T-helper 1 cell (primary cell): ENCODE measurements at regions not wholly inside any gene's neighbourhood (a gene's known extent, or its start where the extent isn't known, plus 50 kb on each side); places are given as distances from the start of the nearest gene placed in this dataset.
"Not testable (repeated sequence)": the region's sequence is repeated elsewhere in the genome, so short reads cannot be mapped to it uniquely, and the experiment has no call there.

ENCODE experiments used
- DNase-seq, 5 donors: peaks; one replicate each; pipeline ENCODE4 v3.0.0-alpha.2; 2012 to 2020

DNA sequence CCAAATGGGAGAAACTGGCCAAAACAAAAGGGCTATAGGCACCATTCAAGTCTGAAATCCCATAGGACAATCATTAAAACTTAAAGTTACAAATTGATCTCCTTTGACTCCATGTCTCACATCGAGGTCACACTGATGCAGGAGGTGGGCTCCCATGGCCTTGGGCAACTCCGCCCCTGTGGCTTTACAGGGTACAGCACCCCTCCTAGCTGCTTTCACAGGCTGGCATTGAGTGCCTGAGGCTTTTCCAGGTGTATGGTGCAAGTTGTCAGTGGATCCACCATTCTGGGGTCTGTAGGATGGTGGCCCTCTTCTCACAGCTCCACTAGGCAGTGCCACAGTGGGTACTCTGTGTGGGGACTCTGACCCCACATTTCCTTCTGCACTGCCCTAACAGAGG is 662.1 kb downstream of the XPNPEP1 start:
- no peak for DNase-seq

DNA sequence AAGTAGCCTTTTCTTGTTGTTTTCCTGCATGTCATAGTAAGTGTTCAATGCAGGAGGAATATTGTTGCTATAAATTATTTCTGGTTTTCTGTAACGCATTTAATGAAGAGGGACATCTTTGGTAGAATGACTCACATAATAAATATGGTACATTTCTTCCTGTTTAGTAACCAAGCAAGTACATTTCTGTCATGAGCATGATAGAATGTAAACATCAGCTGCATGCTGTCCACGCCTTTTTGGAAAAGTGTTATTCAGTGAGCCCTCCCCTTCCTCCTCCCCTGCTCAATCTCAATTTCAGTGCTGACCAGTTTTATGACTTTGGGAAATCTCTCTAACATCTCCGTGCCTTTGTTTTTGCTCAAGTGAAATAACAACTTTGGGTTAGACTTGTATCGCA is 664.0 kb downstream of the XPNPEP1 start:
- no peak for DNase-seq

DNA sequence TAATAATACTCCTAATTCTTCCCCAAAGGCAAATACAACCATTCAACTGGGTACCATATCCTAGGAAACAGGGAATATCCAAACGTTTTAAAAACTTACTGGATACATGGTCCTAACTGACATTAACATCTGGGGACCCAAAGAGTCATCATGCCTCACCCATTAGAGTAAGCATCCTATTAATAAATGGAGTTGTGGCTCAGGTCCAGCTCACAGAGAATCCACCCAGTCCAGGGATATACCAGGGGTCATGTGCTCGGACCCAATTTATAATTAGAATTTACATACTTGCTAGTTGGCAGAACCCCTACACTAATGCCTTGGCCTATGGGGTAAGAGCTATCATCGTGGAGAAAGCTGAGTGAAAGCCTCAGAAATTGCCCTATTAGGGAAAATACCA is 670.0 kb downstream of the XPNPEP1 start:
- no peak for DNase-seq

DNA sequence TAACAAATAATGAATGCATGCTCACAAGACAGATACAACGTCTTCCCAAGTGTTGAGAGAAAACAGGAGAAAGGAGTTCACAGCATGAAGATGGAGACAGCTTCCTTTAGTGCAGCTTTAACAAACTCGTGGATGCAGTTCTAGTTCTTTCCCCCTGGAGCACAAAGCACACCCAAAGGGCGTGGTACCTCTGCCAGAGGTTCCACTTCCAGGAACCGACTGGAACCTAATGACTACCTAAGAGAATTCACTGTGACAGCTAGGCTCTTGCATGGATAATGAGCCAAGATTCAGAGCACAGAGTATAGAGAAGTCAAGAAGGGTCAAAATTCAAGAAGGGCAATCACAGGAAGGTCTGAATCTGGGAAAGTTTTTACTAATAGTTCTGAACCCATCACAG is 673.2 kb downstream of the XPNPEP1 start:
- no peak for DNase-seq

DNA sequence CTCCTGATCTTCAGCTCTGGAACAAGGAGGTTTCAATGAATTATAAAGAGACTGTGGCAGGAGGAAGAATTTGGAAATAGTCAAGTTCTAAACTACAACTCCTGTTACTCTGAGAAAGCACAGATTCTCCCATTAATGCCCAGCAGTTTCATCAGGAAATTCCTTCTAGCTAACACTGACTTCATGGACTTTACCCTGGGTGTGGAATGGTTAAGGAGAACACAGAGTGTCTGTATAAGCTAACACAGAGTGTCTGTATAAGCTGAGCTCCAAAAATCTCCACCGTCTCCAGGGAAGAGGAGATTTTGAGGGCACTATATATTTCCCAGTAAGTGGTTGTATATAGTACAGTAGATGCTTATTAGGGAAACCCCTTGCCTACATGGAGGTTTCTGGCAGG is 675.5 kb downstream of the XPNPEP1 start:
- no peak for DNase-seq

DNA sequence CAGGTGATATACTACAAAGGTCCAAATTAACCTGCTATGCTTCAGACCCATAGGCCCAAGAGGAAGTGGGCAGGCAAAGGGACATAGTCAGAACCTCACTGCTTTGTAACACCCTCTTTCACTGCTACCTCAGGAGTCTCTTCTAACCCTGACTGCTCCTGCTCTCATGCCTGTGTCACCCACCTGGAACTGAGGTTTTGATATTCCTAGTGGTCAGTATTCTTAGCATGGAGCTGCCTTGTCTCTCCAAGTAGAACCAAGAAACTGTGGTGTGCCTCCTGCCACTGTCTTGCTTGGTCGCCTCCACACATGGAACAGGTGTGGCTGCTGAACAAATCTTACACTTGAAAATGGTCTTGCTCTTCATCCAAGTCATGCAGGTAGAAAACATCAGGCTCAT is 677.5 kb downstream of the XPNPEP1 start:
- no peak for DNase-seq

DNA sequence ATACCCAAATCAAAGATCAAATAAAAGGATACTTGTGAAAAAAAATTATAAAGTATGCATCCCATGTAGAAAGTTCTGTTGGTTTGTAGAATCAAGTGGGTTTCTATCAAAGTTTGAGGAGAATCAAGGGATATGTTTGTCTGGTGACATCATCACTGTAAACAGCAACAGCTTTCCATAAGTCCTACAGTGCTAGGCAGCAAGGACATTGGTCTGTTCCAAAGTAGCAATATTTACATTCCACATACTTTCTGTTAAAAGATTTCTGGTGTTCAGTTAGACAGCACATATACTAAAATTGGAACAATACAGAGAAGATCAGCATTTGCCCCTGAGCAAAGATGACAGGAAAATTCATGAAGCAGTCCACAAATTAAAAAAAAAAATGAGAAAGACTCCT is 683.9 kb downstream of the XPNPEP1 start:
- DNase-seq = no peak

DNA sequence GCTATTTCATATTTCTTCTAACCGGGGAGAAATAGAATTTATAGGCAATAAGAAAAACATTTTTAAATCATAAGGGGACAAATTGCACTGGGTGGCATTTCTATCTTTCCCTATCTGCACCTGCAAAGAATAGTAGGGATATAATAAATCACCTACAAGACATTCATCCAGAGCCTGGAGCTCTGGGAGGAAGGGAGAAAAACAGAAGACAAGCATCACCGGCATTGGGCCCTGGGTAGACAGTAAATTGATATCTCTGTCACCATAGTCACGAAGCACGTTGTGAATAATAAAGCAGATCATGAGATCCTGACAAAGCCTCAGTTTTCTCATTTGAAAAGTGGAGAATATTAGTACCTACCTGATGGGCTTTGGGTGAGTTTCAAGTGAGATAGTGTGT is 685.6 kb downstream of the XPNPEP1 start:
- DNase-seq = no peak

DNA sequence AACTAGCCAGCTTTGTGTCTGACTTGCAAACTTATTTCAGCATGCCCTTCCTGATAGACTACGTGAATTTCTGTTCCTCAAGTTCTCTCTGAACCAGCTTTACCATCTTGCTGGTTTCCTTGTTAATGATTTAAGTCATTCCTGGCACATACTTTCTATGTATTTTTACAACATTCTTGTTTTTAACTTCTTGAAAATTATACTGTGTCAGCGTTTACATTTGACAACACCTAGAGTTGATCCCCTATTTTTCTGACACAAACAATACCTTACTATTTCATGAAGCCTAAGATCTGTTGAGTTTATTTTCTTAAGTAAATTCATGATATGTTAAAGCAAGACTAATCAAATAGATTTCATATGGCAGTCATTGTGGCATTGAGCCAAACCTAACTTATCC is 686.3 kb downstream of the XPNPEP1 start:
- no peak for DNase-seq

DNA sequence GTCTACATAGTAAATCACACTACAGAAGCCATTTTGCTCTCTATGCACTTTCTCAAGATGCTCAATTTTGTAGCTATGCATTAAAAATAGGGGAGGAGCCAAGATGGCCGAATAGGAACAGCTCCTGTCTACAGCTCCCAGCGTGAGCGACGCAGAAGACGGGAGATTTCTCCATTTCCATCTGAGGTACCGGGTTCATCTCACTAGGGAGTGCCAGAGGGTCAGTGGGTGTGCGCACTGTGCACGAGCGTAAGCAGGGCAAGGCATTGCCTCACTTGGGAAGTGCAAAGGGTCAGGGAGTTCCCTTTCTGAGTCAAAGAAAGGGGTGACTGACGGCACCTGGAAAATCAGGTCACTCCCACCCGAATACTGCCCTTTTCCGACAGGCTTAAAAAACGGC is 699.8 kb downstream of the XPNPEP1 start:
- DNase-seq = not testable (repeated sequence)

DNA sequence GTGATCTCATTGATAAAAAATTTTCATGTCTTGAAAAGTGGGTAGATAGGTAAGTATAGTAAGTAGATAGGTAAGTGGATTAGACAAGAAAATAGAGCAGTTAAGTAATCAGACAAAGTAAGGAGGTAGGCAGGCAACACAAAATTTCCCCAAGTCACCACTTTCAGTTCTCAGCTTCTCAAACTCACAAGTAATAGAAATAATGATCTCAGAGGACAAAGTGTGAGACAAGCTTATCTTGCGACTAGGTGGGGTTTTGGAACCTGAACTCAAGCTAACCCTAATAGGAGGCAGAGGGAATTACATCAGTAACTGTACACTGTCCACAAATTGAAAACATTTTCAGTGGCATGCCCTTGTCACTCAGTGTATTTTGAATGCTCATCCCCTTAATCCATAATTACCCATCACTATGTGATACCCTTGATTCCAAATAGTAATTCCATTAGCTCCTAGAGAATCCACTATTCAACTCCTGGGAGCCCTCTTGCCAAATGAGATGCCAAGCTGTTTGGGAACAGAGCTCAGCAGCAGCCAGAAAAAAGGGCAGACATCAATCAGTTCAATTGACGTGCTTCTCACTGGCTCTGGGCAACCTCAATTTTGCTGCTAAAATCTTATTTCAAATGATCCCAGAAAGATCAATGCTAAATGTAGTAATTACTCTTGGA is 703.2 kb downstream of the XPNPEP1 start:
- no peak for DNase-seq

DNA sequence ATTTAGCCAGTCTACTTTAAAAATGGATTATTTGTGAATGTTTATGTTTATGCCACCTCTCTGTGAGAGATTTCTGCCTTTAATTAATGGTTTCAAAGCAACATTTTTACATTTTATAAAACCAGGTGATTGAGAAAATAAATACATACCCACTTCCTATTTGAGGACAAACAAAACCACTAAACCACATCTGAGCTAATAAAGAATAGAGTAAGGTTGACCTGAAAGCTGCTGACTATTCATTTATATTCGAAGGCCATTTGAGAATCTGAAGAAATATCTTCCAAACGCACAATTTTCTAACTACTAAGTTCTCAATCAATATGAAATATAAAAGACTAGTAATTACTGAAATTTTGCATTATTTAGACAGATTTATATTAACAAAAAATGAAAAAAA is 705.1 kb downstream of the XPNPEP1 start:
- DNase-seq = no peak

DNA sequence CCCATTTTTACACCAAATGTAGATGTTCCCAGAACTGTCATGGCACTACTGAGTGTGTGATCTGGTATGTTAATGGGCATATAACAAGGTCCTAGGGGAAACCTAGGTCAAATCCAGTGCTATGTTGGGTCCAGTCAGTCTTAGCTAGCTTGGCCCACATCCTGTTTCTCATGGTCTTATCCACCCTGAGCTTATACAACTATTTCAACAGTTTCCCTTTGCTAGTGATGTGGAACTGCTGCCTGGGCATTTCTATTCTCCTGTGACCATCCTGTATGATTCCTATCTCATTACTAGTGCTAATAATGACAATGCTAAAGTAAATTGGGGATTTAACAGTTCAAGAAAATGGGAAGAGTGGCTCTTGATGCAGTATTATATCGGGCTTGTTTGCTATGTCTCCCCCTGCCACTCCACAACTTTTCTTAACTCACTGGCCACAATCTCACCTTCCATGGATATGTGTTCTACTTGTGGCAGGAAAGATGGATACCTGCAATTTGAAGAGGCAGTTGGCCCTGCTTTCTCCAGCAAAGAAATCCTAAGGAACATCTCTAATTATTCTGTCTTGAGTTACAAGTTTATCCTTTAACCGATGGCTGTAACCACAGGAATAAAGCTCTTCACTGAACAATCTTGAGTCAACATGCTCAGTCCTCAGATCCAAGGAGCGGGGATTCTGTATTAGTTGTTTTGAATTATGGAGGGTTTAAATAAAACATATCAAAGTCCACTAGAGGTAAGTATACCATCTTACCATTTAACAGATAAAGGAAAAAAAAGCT is 707.8 kb downstream of the XPNPEP1 start:
- DNase-seq = no peak

DNA sequence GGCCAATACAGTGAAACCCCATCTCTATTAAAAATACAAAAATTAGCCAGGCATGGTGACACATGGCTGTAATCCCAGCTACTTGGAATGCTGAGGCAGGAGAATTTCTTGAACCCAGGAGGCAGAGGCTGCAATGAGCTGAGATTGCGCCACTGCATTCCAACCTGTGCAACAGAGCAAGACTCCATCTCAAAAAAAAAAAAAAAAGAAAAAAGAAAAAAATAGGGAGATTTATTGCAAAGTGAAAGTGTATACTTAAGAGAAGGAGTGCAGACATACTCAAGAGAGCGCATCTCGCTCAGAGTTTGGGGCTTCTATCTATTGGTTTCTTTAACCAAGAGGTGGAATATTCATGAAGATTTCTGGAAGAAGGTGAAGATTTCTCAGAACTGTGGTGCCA is 708.4 kb downstream of the XPNPEP1 start:
- DNase-seq = not testable (repeated sequence)

DNA sequence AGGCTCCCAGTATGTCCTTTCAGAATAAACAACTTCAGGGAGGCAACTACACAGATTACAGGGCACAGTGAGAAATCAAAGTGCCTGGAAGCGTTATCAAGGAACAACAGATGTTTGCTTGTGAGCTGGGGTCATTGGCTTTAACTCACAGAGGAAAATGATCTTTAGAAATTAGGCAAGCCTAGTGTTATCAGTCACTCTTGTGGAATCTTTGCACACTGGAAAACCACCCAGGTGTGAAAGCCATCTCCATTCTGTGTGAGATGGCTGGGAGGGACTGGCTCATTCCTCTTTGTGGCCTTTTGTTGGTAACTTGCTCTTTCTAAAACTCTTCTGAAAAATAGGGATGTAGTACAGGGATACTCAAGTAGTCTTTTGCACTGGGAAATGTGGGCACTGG is 716.0 kb downstream of the XPNPEP1 start:
- no peak for DNase-seq

DNA sequence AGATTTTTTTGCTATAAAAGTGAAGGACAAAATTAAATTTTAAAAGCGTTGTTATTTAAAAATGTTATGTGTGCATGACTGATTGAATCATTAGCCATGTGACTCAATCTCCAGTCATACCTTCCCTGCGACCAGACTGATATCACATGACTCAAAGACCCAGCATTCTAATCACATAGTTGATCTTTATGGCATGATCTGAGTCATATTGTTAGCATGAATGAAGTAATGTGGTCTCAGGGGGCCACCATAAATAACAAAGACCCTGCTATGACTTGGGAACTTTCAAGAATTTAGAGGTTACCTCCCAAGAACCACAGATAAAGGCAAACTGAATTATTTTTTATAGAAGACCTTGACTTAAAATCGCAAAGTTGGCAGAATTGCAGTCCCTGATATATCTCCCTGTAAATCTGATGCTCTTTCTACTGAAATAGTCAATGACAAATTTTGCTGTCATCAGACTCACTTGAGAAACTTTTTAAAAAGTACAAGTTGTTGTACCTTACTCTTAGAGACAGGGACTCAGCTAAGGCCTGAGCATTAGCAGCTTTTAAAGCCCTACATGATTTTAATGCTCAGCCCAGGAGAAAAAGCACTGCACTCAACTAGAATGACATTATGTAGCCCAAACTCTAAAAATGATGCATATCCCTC is 717.3 kb downstream of the XPNPEP1 start:
- no peak for DNase-seq

DNA sequence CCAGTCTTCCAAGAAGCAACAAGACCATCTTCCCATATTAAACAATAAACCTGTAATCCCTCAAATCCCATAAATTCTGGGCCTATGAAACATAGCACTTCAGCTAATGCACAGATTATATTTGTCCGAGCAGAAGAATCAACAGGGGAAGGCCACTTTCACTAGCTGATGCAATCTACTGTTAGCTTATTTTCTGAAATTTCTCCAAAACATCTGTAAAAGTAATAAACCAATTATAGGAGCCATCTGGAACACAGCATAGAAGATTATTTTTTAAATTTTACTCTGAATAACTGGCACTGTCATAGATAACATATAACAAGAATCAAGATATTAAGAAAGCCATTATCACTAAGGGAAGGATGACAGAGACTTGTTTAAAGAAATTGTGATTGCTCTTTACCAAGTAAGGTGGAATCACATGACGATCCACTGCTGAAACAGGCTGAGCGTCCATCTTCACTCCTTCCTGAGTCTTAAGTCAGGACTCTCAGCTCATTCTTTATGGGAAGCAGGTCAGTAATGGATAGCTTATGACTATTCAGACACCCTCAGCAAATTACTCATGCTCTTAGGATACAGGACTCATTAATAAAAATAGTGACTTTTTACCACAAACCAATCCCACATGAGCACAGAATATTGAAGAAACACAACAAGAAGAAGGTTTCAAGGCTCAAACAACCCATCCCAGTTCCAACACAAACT is 719.5 kb downstream of the XPNPEP1 start:
- no peak for DNase-seq

DNA sequence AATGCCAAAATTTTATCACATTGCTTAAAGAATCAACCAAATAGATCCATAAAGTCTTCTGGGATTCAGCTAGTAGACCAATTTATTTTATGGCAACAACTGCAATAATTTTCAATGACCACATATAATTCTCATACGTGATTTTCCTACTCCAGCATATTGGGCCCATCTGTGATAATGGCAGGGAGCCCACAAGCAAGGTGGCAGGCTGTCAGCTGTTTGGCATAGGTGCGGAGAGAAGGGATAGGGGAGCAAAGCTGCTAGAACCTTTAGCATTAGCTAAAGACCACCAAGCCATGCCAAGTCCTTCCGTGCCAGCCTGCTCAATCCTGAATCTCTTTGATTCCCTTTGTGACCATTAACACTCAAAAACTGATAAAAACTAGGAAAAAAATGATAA is 721.2 kb downstream of the XPNPEP1 start:
- DNase-seq = no peak

DNA sequence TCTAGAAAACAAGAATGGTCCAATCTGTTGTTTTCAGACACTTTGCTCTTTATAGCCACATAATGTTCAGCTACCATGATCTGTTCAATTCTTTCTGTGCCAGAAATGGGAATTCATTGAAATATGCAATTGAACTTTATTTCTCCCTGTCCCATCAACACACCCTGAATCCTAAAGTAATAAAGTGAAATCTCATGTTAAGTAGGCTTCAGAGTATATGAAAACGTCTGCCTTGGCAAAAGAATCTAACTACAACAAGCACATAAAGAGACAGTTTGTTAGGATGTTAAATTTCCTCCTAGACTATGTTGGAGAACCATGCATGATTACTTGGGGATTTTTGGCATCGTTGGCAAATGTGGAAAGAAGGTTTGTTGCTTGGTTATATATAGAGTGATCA is 722.7 kb downstream of the XPNPEP1 start:
- DNase-seq = no peak

DNA sequence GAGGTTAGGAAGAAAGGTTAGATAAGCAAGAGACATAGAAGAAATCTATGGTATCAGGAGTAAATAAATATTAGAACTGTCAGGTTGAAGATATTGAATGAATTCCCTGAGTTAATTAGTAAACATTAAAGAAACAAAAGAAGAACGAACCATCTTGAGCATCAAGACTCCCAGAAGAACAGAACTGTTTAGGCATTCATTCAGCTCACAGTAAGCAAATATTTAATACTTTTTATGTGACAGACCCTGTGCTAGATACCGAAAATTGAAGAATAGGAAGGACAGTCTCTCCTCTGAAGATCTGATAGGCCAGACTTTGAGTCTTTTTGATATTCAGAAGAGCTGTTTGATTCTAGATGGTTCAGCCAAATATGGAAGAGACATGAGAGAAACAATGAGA is 731.5 kb downstream of the XPNPEP1 start:
- DNase-seq = no peak

DNA sequence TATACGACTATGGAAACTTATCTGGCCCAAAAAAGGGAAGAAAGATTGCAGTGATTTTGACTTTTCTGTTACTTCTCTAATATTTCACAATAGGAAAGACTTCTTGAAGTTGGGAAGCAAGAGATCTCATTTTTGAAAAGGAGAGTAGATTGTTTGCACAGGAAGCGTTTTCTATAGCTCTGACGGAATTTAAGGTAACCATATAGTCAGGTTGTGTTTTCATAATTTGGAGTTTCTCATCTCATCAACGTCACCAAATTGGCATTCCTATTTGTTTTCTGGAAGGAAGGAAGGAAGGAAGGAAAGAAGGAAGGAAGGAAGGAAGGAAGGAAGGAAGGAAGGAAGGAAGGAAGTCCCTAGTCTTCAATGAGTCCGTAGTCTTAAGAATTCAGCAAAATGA is 732.0 kb downstream of the XPNPEP1 start:
- DNase-seq = no peak

DNA sequence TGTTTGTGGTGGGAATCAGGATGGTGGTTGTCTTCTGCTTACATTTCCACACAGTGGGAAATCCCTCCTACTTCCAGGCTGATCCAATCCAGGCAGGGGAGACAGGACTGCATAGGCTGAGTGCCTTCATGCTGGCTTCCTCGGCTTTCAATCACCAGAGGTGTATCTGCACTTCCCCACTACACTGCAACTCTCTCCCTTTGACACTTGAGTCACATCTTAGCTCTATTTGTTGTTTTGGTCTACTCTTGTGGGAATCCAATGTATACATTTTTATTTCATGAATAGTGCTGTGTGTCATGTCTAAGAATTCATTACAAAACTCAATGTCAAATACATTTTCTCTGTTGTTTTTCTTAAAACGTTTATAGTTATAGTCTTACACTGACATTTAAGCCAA is 735.6 kb downstream of the XPNPEP1 start:
- no peak for DNase-seq

DNA sequence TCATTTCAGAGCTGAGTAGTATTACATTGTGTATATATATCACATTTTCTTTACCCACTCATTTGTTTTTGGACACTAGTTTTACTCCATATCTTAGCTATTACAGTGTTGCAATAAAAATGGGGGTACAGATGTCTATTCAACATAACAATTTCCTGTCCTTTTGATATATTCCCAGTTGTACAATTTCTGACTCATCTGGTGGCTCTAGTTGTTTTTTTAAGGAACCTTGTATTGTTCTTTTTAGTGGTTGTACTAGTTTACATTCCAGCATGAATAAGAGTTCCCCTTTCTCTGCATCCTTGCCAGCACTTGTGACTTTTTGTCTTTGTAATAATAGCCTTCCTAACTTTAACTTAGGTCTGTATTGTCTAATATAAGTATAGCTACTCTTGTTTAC is 739.9 kb downstream of the XPNPEP1 start:
- no peak for DNase-seq

DNA sequence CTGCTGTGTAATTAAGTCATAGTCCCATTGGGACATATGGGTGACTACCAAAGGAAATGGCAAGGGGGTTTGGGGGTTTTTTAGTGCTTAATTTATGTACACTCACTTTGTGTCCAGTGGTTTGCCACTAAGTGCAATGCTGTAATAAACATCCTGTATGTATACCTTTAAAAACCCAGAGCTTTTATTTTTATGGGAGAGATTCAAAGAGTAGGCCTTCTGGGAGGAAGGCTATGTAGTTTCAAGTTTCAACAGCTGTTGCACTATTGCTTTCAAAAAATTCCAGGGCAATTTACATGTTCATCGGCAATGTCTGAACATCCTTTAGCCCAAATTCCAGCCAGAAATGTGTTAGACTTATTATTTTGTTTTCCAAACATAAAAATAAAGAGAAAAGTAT is 744.7 kb downstream of the XPNPEP1 start:
- no peak for DNase-seq
